RCC 7860 (cell line): ENCODE measurements at regions not wholly inside any gene's neighbourhood (a gene's known extent, or its start where the extent isn't known, plus 50 kb on each side); places are given as distances from the start of the nearest gene placed in this dataset.

ENCODE experiments used
- DNase-seq: peaks from one replicate; pipeline ENCODE4 v3.0.0-alpha.2; 2015; ENCODE audit warnings: low spot score
- FAIRE-seq: peaks from 2 replicates; lab custom pipeline; 2012; peaks lifted over from hg19 to GRCh38; lab: Jason Lieb, UNC

GRCh38 chr21:16841975-16842695 lies 670.7 kb upstream of the CXADR start:
- no peak for FAIRE-seq
- DNase-seq = no peak

GRCh38 chr21:16842696-16843035 lies 670.2 kb upstream of the CXADR start:
- FAIRE-seq (no peak), DNase-seq (no peak)

- FAIRE-seq = no peak
- DNase-seq = no peak
These were observed 665.6 kb upstream of the CXADR start for GRCh38 chr21:16847211-16847610.

GRCh38 chr21:16851054-16851453 lies 661.8 kb upstream of the CXADR start:
- FAIRE-seq (no peak), DNase-seq (no peak)

GRCh38 chr21:16855164-16855667 lies 657.6 kb upstream of the CXADR start:
- no peak for FAIRE-seq
- no peak for DNase-seq

- FAIRE-seq = no peak
- no peak for DNase-seq
These were observed 649.4 kb upstream of the CXADR start for GRCh38 chr21:16863362-16863905.

GRCh38 chr21:16863908-16864307 lies 648.9 kb upstream of the CXADR start:
- no peak for FAIRE-seq
- no peak for DNase-seq

- DNase-seq = no peak
- no peak for FAIRE-seq
These were observed 647.2 kb upstream of the CXADR start for GRCh38 chr21:16865632-16866031.

GRCh38 chr21:16866851-16867250 lies 646.0 kb upstream of the CXADR start:
- DNase-seq (no peak), FAIRE-seq (no peak)

GRCh38 chr21:16870103-16870502 lies 642.7 kb upstream of the CXADR start:
- FAIRE-seq (no peak), DNase-seq (no peak)

- no peak for FAIRE-seq
- DNase-seq = no peak
These were observed 640.2 kb upstream of the CXADR start for GRCh38 chr21:16872616-16873015.

- FAIRE-seq = no peak
These were observed 639.7 kb upstream of the CXADR start for GRCh38 chr21:16873176-16873575.

GRCh38 chr21:16873596-16873995 lies 639.2 kb upstream of the CXADR start:
- DNase-seq = no peak
- no peak for FAIRE-seq

More at GRCh38 chr21:16873176-16873575, 639.7 kb upstream of the CXADR start:
- no peak for DNase-seq

GRCh38 chr21:16879479-16879878 lies 633.4 kb upstream of the CXADR start:
- DNase-seq (no peak), FAIRE-seq (no peak)

- FAIRE-seq = no peak
These were observed 621.0 kb upstream of the CXADR start for GRCh38 chr21:16891821-16892220.

GRCh38 chr21:16900685-16901084 lies 612.2 kb upstream of the CXADR start:
- FAIRE-seq (no peak), DNase-seq (no peak)

More at GRCh38 chr21:16891821-16892220, 621.0 kb upstream of the CXADR start:
- no peak for DNase-seq

- DNase-seq (no peak), FAIRE-seq (no peak)
These were observed 604.8 kb upstream of the CXADR start for GRCh38 chr21:16908077-16908476.

GRCh38 chr21:16910435-16911165 lies 602.2 kb upstream of the CXADR start:
- DNase-seq (no peak), FAIRE-seq (no peak)

- DNase-seq (no peak), FAIRE-seq (no peak)
These were observed 601.7 kb upstream of the CXADR start for GRCh38 chr21:16911166-16911607.

- DNase-seq = no peak
These were observed 600.8 kb upstream of the CXADR start for GRCh38 chr21:16912075-16912474.

GRCh38 chr21:16913010-16913409 lies 599.8 kb upstream of the CXADR start:
- FAIRE-seq (no peak), DNase-seq (no peak)

More at GRCh38 chr21:16912075-16912474, 600.8 kb upstream of the CXADR start:
- no peak for FAIRE-seq

- no peak for DNase-seq
- FAIRE-seq = no peak
These were observed 584.4 kb upstream of the CXADR start for GRCh38 chr21:16928439-16928838.
